ELR (cell line): ENCODE measurements at regions not wholly inside any gene's neighbourhood (a gene's known extent, or its start where the extent isn't known, plus 50 kb on each side); places are given as distances from the start of the nearest gene placed in this dataset.
"Not testable (repeated sequence)": the region's sequence is repeated elsewhere in the genome, so short reads cannot be mapped to it uniquely, and the experiment has no call there.

Experiments used
- DNase-seq: peaks from one replicate; pipeline ENCODE4 v3.0.0-alpha.2; 2015; ENCODE audit warnings: low read depth

- DNase-seq = no peak
Observed at GRCh38 chr14:24744641-24745040, 110.7 kb upstream of the GZMB start.

GRCh38 chr14:24741871-24742270 lies 107.9 kb upstream of the GZMB start:
- peak; percentile 23 for DNase-seq

GRCh38 chr14:24735984-24736630 lies 102.1 kb upstream of the GZMB start:
- no peak for DNase-seq

DNA sequence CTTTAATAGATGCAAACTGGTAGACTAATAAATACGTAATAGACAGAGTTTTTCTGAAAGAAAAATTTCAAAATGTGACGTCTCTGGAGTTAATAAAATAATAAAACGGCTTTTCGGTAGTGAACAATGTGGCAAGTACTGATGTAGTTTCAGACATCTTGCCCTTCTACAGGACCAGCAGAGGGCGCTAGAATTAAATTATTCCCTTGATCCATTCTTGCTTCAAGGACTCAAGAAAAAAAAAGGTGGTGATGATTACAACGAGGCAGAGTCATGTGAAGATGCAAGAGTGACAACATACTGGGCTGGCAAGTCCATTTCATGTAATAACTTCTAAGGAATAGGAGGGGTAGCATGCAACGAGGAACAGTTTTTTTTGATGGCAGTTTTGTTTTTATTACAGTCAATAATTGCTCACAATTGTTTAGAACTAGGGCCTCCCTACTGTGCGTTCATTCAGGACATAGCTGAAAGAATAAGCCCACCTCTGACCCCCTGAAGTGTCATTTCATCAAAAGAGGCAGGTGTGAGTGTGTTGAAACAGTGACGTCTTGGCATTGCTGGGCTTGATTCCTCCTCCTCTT lies 101.0 kb upstream of the GZMB start:
- peak; percentile 50 for DNase-seq

GRCh38 chr14:24726480-24726879 lies 92.5 kb upstream of the GZMB start:
- DNase-seq = no peak

- DNase-seq = no peak
Observed at GRCh38 chr14:24725311-24725710, 91.3 kb upstream of the GZMB start.

GRCh38 chr14:24721775-24722174 lies 87.8 kb upstream of the GZMB start:
- DNase-seq = no peak

DNA sequence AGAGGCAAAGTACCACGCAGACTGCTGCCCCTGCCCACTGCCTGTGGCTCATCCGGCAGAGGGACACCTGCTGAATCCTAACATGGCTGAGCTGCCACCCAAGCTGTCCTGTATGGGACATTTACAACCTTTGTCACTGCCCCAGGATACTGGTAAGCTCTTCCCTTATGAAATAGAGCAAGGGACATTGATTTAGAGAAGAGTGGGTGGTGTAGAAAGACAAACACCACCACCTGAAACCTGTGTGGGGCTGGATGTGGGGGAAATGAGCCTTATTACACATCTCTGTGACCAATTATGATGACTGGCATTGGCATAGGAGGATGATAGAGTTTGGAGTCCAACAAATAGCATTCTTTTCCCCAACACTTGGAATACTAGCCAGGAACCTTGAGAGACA lies 81.2 kb upstream of the GZMB start:
- DNase-seq = no peak

- DNase-seq = no peak
Observed at GRCh38 chr14:24713404-24713803, 79.4 kb upstream of the GZMB start.

GRCh38 chr14:24712909-24713308 lies 78.9 kb upstream of the GZMB start:
- DNase-seq = no peak

- no peak for DNase-seq
Observed at GRCh38 chr14:24712374-24712773, 78.4 kb upstream of the GZMB start.

DNA sequence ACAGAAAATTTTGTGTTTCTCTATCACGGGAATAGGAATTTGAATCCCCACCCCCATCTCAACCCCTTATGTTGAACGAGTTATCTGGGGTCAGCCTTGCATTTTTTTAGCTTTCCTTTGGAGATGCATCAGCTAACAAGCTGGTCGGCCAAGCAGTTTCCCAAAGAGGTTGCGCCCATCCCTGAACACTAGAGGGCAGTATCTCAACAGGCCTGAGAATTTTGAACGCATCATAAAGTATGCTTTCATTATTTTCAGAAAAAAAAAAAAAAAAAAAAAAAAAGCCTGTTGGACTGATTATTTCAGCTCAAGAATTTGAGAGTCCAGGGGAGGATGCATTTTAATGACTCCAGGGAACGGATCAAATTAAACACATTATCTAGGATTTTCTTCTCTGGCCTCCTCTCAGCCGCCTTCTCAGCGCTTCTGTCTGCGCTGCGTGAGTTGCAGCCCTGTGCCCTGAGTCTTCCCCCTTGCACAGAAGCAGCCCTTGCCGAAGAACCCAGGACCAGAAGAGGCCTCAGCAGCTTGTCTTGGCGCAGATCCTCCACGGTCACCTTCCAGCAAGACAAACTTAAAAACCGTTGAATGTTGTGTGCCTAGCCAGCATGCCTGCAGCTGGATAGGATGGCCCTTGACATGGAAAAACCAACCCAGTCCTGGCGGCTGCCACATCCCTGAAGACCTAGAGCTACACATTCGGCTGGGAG lies 76.6 kb upstream of the GZMB start:
- peak; percentile 53 for DNase-seq

DNA sequence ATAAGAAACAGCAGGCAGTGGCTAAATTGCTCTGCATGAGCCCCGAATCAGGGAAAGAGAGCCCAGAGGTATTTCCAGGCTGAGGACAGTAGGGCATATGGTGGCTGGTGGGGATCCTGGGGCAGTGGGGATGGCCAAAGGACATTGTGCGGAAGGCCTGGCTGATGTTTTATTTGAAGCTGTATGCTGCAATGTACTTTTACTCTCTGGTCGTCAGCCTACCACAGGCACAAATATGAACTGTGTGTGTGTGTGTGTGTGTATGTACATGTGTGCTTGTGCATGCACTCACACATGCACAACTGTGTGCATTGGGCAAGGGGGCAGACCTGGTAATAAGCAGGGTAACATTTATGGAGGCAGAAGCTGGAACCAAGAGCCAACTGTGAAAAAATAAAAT lies 74.7 kb upstream of the GZMB start:
- no peak for DNase-seq

DNA sequence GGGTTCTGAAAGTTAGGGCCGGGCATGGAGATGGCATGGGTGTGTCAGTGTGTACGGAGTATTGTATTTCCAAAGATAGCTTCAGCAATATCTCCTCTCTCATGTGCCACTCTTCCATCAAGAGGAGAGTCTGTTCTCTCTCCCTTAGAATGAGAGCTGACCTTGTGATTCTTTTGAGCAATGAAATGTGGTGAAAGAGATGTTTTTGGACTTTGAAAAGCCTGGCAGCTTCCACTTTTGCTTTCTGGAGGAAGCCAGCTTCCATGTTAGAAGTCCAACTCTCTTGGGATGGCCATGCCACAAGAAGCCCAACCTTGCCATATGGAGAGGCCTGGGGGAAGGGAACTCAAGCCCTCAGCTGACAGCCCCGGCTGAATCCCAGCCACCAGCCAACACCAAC lies 72.4 kb upstream of the GZMB start:
- no peak for DNase-seq

- DNase-seq = no peak
Observed at GRCh38 chr14:24705840-24706239, 71.8 kb upstream of the GZMB start.

GRCh38 chr14:24701062-24701461 lies 67.1 kb upstream of the GZMB start:
- no peak for DNase-seq

DNA sequence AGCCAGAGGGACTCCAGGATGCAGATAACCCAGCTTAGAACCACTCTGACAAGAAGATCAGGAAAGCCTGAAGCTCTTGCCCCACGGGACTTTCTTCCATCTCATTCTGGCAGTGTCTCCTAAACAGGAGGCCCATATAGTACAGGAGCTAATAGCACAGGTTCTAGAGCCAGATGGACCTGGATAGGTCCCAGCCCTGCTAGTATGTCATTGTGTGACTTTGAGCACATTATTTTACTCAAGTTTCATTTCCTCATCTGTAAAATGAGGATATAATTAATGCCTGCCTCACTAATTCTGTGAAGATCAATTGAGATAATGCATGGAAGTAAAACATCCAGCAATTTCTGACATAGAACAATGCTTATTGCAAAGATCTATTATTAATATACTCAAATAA lies 66.5 kb upstream of the GZMB start:
- no peak for DNase-seq

DNA sequence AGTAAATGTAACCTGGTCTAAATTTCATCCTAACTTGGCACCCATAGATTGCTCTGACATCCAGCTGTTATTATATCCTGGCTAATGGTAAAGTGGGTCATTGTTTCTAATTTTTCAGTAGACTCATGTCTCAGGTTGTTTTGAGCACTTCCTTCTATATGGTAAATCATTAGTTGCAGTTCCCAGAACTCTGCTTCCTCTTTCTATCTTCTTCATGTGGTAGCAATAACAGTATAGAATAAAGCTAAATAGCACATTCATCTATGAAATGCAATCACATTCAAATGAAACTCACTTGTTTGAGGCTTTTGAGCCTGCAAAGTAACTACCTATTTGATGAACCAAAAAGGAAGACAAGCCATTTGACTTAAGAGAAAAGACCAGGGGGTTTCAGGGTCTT lies 65.1 kb upstream of the GZMB start:
- DNase-seq = no peak

- not testable (repeated sequence) for DNase-seq
Observed at GRCh38 chr14:24696280-24696920, 62.4 kb upstream of the GZMB start.

GRCh38 chr14:24695265-24696241 lies 61.6 kb upstream of the GZMB start:
- DNase-seq = no peak

DNA sequence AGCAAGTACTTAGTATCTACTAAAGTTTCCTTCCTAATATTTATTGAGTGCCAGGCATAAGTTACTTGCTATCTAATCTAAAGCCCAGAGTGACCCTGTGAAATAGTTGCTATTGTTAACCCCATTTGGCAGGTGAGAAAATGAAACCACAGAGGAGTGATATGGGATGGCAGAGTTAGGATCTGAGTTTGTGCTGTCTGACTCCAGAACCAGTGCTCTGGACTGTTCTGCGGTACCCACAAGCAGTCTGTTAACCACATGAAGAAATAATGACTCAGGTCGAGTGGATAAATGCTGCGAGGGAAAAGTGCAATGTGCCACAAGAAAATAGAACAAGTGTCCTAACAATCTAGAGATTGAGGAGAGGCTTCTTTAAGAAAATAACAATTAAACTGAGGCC lies 60.7 kb upstream of the GZMB start:
- no peak for DNase-seq

GRCh38 chr14:24693983-24694382 lies 60.0 kb upstream of the GZMB start:
- DNase-seq = no peak
